ENCODE measurements at regions not wholly inside any gene's neighbourhood (a gene's known extent, or its start where the extent isn't known, plus 50 kb on each side); places are given as distances from the start of the nearest gene placed in this dataset.

- TF ChIP-seq POLR2A (IDR thresholded peaks at IDR 0.05), result no peak
- no peak for TF ChIP-seq CTCF (IDR thresholded peaks at IDR 0.05)
Measured at GRCh38 chr5:148931453-148932057, 105.1 kb downstream of the ADRB2 start.
